ENCODE measurements at regions not wholly inside any gene's neighbourhood (a gene's known extent, or its start where the extent isn't known, plus 50 kb on each side); places are given as distances from the start of the nearest gene placed in this dataset.

DNA sequence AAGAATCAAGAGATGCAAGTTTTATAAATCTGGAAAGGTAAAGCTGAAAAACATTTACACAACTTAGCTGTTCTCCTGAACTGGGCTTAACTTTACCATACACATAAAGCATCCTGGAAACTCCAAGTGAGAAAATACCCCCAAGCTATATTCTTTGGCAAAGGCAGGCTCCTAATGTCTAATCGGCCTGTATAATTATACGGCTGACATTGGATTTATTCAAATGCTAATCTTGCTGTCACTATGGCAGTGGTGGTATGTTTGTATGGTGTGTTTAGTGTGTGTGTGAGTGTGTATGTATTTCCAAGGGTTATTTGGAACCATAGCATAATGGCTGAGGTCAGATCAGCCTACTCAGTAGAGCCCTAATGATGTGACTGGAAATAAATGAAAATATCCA, 1031.8 kb upstream of the ZEB2 start:
- no peak overlapping the region for H3K27ac Mint-ChIP-seq (ENCODE audit: low read depth, unreplicated experiment)
- CTCF ChIA-PET, result no interaction called here
- intact Hi-C loops (cut with micrococcal nuclease), result no loop called here
- H3K36me3 Mint-ChIP-seq (ENCODE audit: insufficient read depth, unreplicated experiment), result no peaks in the 10 kb centered on the region
- no peak for DNase-seq (ENCODE audit: unreplicated experiment)
- no peaks in the 10 kb centered on the region for H3K9me3 Mint-ChIP-seq (ENCODE audit: unreplicated experiment)
- H3K4me1 Mint-ChIP-seq (ENCODE audit: insufficient read depth, unreplicated experiment), result no peaks in the 10 kb centered on the region
- BruUV-seq (replicated peaks), result no TSS peak
- H3K27me3 Mint-ChIP-seq (ENCODE audit: insufficient read depth, unreplicated experiment), result no peaks in the 10 kb centered on the region
- H3K4me3 Mint-ChIP-seq (ENCODE audit: unreplicated experiment), result no peak overlapping the region
- POLR2A ChIA-PET, result no interaction called here
- TF ChIP-seq, protein P1, sequence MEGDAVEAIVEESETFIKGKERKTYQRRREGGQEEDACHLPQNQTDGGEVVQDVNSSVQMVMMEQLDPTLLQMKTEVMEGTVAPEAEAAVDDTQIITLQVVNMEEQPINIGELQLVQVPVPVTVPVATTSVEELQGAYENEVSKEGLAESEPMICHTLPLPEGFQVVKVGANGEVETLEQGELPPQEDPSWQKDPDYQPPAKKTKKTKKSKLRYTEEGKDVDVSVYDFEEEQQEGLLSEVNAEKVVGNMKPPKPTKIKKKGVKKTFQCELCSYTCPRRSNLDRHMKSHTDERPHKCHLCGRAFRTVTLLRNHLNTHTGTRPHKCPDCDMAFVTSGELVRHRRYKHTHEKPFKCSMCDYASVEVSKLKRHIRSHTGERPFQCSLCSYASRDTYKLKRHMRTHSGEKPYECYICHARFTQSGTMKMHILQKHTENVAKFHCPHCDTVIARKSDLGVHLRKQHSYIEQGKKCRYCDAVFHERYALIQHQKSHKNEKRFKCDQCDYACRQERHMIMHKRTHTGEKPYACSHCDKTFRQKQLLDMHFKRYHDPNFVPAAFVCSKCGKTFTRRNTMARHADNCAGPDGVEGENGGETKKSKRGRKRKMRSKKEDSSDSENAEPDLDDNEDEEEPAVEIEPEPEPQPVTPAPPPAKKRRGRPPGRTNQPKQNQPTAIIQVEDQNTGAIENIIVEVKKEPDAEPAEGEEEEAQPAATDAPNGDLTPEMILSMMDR (IDR thresholded peaks at IDR 0.05; ENCODE audit: unreplicated experiment), result no peak

DNA sequence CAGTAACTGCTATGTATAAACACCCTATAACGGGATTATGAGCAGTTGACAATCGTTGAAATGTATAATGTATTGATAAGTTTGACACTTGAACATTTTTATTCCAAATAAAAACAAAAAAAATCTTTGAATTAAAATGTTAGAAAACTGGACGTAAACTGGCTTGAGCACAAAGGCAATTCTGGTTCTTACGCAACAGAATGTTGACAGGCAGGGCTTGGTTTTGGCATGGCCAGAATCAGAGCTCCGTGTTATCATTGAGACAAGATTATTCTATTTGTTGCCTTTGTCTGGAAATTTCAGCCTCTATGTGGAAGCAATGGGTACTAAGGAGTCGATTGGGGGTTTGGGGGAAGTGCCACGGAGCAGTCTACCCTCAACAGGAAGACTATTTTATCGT, 1028.6 kb upstream of the ZEB2 start:
- intact Hi-C loops (cut with micrococcal nuclease), result no loop called here
- DNase-seq (ENCODE audit: unreplicated experiment), result no peak
- Mint-ChIP-seq H3K4me1 (ENCODE audit: insufficient read depth, unreplicated experiment) (no peaks in the 10 kb centered on the region), H3K4me3 (ENCODE audit: unreplicated experiment) (no peak overlapping the region), H3K36me3 (ENCODE audit: insufficient read depth, unreplicated experiment) (no peaks in the 10 kb centered on the region), H3K27me3 (ENCODE audit: insufficient read depth, unreplicated experiment) (no peaks in the 10 kb centered on the region), H3K9me3 (ENCODE audit: unreplicated experiment) (no peaks in the 10 kb centered on the region), H3K27ac (ENCODE audit: low read depth, unreplicated experiment) (no peak overlapping the region)
- no TSS peak for BruUV-seq (replicated peaks)
- TF ChIP-seq, protein P1 (IDR thresholded peaks at IDR 0.05; ENCODE audit: unreplicated experiment), result no peak
- CTCF ChIA-PET, result no interaction called here
- POLR2A ChIA-PET, result no interaction called here

DNA sequence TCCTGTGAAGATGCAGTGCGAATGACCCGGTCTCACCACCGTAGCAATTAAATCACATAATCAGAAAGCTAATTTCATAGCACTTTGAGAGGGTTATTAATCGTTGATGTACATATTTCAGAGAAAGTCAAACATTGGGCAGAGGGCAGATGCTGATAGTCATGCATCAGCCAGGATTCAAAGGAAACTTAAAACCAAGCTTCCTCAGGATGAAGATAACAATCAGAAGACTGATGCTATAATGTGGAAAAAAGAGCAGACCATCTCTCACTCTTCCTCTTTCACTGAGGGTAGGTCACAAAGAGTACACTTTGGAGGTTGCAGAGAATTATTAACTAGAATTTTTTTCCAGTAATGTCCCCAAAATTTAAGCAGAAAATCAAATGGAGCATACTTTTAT, 1027.7 kb upstream of the ZEB2 start:
- TF ChIP-seq, protein P1 (IDR thresholded peaks at IDR 0.05; ENCODE audit: unreplicated experiment), result no peak
- no peaks in the 10 kb centered on the region for H3K9me3 Mint-ChIP-seq (ENCODE audit: unreplicated experiment)
- H3K4me3 Mint-ChIP-seq (ENCODE audit: unreplicated experiment), result no peak overlapping the region
- H3K36me3 Mint-ChIP-seq (ENCODE audit: insufficient read depth, unreplicated experiment), result no peaks in the 10 kb centered on the region
- H3K27me3 Mint-ChIP-seq (ENCODE audit: insufficient read depth, unreplicated experiment), result no peaks in the 10 kb centered on the region
- BruUV-seq (replicated peaks), result no TSS peak
- ChIA-PET CTCF (interaction anchor here (0.7 kb wide), 1 partner anchor 12 kb away, joined by 6 read pairs; no protein-coding TSS in a partner anchor), POLR2A (no interaction called here)
- intact Hi-C loops (cut with micrococcal nuclease), result no loop called here
- no peak for DNase-seq (ENCODE audit: unreplicated experiment)
- H3K27ac Mint-ChIP-seq (ENCODE audit: low read depth, unreplicated experiment), result no peak overlapping the region
- H3K4me1 Mint-ChIP-seq (ENCODE audit: insufficient read depth, unreplicated experiment), result no peaks in the 10 kb centered on the region

DNA sequence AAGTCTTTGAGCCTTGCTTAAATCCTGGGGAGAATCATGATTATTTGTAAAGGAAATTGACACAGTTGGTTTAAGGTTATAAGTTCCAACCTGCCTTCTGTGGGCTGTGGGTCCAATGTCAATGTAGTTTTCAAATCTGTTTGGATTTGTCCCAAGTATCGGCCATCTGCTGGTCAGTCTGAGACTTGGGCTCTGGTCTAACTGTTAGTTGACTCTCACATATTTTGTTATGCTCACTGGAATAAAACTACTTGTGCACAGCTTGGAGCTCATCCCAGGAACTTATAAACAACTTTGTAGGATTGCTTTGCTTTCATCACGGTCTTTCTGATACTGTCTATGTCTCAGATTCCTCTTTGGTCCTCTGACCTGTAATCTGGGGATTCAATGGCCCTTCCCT, 1026.2 kb upstream of the ZEB2 start:
- Mint-ChIP-seq H3K4me1 (ENCODE audit: insufficient read depth, unreplicated experiment) (no peaks in the 10 kb centered on the region), H3K4me3 (ENCODE audit: unreplicated experiment) (no peak overlapping the region), H3K27ac (ENCODE audit: low read depth, unreplicated experiment) (no peak overlapping the region), H3K9me3 (ENCODE audit: unreplicated experiment) (no peaks in the 10 kb centered on the region), H3K36me3 (ENCODE audit: insufficient read depth, unreplicated experiment) (no peaks in the 10 kb centered on the region), H3K27me3 (ENCODE audit: insufficient read depth, unreplicated experiment) (no peaks in the 10 kb centered on the region)
- intact Hi-C loops (cut with micrococcal nuclease), result no loop called here
- DNase-seq (ENCODE audit: unreplicated experiment), result peak; percentile 28
- BruUV-seq (replicated peaks), result no TSS peak
- ChIA-PET CTCF (interaction anchor here (1.3 kb wide), 1 partner anchor 12 kb away, joined by 6 read pairs; no protein-coding TSS in a partner anchor), POLR2A (no interaction called here)
- TF ChIP-seq, protein P1 (IDR thresholded peaks at IDR 0.05; ENCODE audit: unreplicated experiment), result no peak

Measured in MCF 10A (cell line).